ENCODE measurements at regions not wholly inside any gene's neighbourhood (a gene's known extent, or its start where the extent isn't known, plus 50 kb on each side); places are given as distances from the start of the nearest gene placed in this dataset.

DNA sequence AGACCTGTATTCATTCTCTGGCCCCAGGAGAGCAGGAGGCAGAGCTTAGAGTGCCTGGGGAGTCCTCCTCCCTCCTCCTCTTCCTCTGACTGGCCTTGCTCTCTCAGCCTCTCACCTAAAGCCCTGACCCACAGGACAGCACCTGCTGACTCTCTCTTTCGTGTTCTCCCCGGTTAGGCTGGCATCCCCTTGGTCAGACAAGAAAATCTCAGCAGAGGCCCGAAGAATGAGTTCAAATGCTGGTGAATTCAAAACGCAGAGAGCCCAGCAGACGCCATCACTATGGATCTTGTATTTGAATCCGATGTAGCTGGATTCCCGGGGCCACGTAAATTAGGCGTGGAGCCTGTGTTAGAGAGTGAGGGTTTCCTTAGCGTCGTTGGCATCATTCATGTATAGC, 255.3 kb downstream of the KLF6 start:
- Histone ChIP-seq H3K4me3 (ENCODE audit: low read length) (no peak overlapping the region), H4K5ac (ENCODE audit: low read length) (no peak overlapping the region), H2BK120ac (ENCODE audit: low read depth, low read length) (no peak overlapping the region), H3K36me3 (ENCODE audit: control insufficient read depth, insufficient read depth, low read length) (no peaks in the 10 kb centered on the region), H3K23ac (ENCODE audit: low read length) (no peak overlapping the region), H3K9ac (ENCODE audit: low read length) (no peak overlapping the region), H3K27me3 (ENCODE audit: insufficient read depth, low read length, poor library complexity) (no peaks in the 10 kb centered on the region), H2BK15ac (replicated peaks; ENCODE audit: low read depth) (no peak overlapping the region), H2BK5ac (ENCODE audit: low read length) (no peak overlapping the region), H3K18ac (ENCODE audit: low read length) (no peak overlapping the region), H3K27ac (ENCODE audit: low read depth, low read length) (no peak overlapping the region), H4K8ac (ENCODE audit: low read depth, low read length) (no peak overlapping the region), H3K79me1 (ENCODE audit: low read length) (no peaks in the 10 kb centered on the region), H3K4ac (ENCODE audit: low read depth, low read length) (no peak overlapping the region), H3K79me2 (ENCODE audit: control insufficient read depth, insufficient read depth, low read length) (no peaks in the 10 kb centered on the region), H2AK5ac (ENCODE audit: low read length) (no peak overlapping the region), H3K56ac (ENCODE audit: low read length) (no peak overlapping the region), H3K4me1 (ENCODE audit: control insufficient read depth, low read depth, low read length) (no peaks in the 10 kb centered on the region), H3K4me2 (ENCODE audit: low read length) (no peak overlapping the region)
- no CpG with 5 or more reads among the region's 11 CpGs for WGBS (ENCODE audit: extremely low coverage, insufficient coverage, low lambda C conversion rate)
- no peak for DNase-seq

DNA sequence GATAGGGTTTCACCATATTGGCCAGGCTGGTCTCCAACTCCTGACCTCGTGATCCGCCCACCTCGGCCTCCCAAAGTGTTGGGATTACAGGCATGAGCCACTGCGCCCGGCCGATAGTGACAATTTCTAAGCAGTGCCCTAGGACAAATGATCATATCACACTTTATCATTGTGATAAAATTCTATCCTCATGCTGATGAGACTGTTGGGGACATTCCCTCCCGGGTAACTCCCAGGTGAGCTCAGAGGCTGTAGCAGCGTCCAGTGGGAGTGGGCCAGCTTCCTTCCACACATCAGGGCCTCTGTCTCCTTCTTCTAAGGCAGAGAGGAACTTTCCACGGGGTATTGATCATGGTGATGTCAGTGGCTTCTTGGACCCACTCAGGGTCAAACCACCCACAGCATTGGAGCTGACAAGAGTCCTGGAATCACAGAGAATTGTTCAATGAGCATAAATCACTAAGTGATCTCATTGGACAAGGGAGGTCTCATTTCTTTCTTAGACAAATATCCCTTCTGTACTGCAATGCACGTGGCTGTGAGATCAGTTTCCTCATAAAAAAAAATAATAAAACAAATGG, 256.1 kb downstream of the KLF6 start:
- H3K27ac ChIP-seq (ENCODE audit: low read depth, low read length), result no peak overlapping the region
- no CpG with 5 or more reads among the region's 10 CpGs for WGBS (ENCODE audit: extremely low coverage, insufficient coverage, low lambda C conversion rate)
- H3K23ac ChIP-seq (ENCODE audit: low read length), result no peak overlapping the region
- no peak overlapping the region for H3K9ac ChIP-seq (ENCODE audit: low read length)
- H2BK120ac ChIP-seq (ENCODE audit: low read depth, low read length), result no peak overlapping the region
- no peaks in the 10 kb centered on the region for H3K36me3 ChIP-seq (ENCODE audit: control insufficient read depth, insufficient read depth, low read length)
- H3K79me1 ChIP-seq (ENCODE audit: low read length), result no peaks in the 10 kb centered on the region
- no peak overlapping the region for H3K4me2 ChIP-seq (ENCODE audit: low read length)
- H3K27me3 ChIP-seq (ENCODE audit: insufficient read depth, low read length, poor library complexity), result no peaks in the 10 kb centered on the region
- no peaks in the 10 kb centered on the region for H3K4me1 ChIP-seq (ENCODE audit: control insufficient read depth, low read depth, low read length)
- H3K4ac ChIP-seq (ENCODE audit: low read depth, low read length), result no peak overlapping the region
- no peak for DNase-seq
- no peak overlapping the region for H2BK5ac ChIP-seq (ENCODE audit: low read length)
- H3K56ac ChIP-seq (ENCODE audit: low read length), result no peak overlapping the region
- H2AK5ac ChIP-seq (ENCODE audit: low read length), result no peak overlapping the region
- H4K8ac ChIP-seq (ENCODE audit: low read depth, low read length), result no peak overlapping the region
- H3K4me3 ChIP-seq (ENCODE audit: low read length), result no peak overlapping the region
- H2BK15ac ChIP-seq (replicated peaks; ENCODE audit: low read depth), result no peak overlapping the region
- no peaks in the 10 kb centered on the region for H3K79me2 ChIP-seq (ENCODE audit: control insufficient read depth, insufficient read depth, low read length)
- H4K5ac ChIP-seq (ENCODE audit: low read length), result no peak overlapping the region
- H3K18ac ChIP-seq (ENCODE audit: low read length), result no peak overlapping the region

GRCh38 chr10:3528271-3528670, 256.7 kb downstream of the KLF6 start:
- no peak overlapping the region for H4K5ac ChIP-seq (ENCODE audit: low read length)
- no peak overlapping the region for H3K18ac ChIP-seq (ENCODE audit: low read length)
- no peak overlapping the region for H2BK15ac ChIP-seq (replicated peaks; ENCODE audit: low read depth)
- H3K9ac ChIP-seq (ENCODE audit: low read length), result no peak overlapping the region
- no peaks in the 10 kb centered on the region for H3K36me3 ChIP-seq (ENCODE audit: control insufficient read depth, insufficient read depth, low read length)
- H4K8ac ChIP-seq (ENCODE audit: low read depth, low read length), result no peak overlapping the region
- no peaks in the 10 kb centered on the region for H3K27me3 ChIP-seq (ENCODE audit: insufficient read depth, low read length, poor library complexity)
- WGBS (ENCODE audit: extremely low coverage, insufficient coverage, low lambda C conversion rate), result no CpG with 5 or more reads among the region's 3 CpGs
- DNase-seq, result no peak
- H2BK5ac ChIP-seq (ENCODE audit: low read length), result no peak overlapping the region
- H2AK5ac ChIP-seq (ENCODE audit: low read length), result no peak overlapping the region
- H3K56ac ChIP-seq (ENCODE audit: low read length), result no peak overlapping the region
- H3K27ac ChIP-seq (ENCODE audit: low read depth, low read length), result no peak overlapping the region
- H3K79me2 ChIP-seq (ENCODE audit: control insufficient read depth, insufficient read depth, low read length), result no peaks in the 10 kb centered on the region
- no peaks in the 10 kb centered on the region for H3K79me1 ChIP-seq (ENCODE audit: low read length)
- no peak overlapping the region for H2BK120ac ChIP-seq (ENCODE audit: low read depth, low read length)
- H3K23ac ChIP-seq (ENCODE audit: low read length), result no peak overlapping the region
- no peak overlapping the region for H3K4ac ChIP-seq (ENCODE audit: low read depth, low read length)
- H3K4me3 ChIP-seq (ENCODE audit: low read length), result no peak overlapping the region
- H3K4me2 ChIP-seq (ENCODE audit: low read length), result no peak overlapping the region
- no peaks in the 10 kb centered on the region for H3K4me1 ChIP-seq (ENCODE audit: control insufficient read depth, low read depth, low read length)

- Histone ChIP-seq H3K18ac (ENCODE audit: low read length) (no peak overlapping the region), H3K79me2 (ENCODE audit: control insufficient read depth, insufficient read depth, low read length) (no peaks in the 10 kb centered on the region), H3K79me1 (ENCODE audit: low read length) (no peaks in the 10 kb centered on the region), H3K27ac (ENCODE audit: low read depth, low read length) (no peak overlapping the region), H2BK15ac (replicated peaks; ENCODE audit: low read depth) (no peak overlapping the region), H3K56ac (ENCODE audit: low read length) (no peak overlapping the region), H3K4ac (ENCODE audit: low read depth, low read length) (no peak overlapping the region), H2AK5ac (ENCODE audit: low read length) (no peak overlapping the region), H4K5ac (ENCODE audit: low read length) (no peak overlapping the region), H3K4me1 (ENCODE audit: control insufficient read depth, low read depth, low read length) (no peaks in the 10 kb centered on the region), H3K27me3 (ENCODE audit: insufficient read depth, low read length, poor library complexity) (no peaks in the 10 kb centered on the region), H3K36me3 (ENCODE audit: control insufficient read depth, insufficient read depth, low read length) (no peaks in the 10 kb centered on the region), H3K4me3 (ENCODE audit: low read length) (no peak overlapping the region), H2BK120ac (ENCODE audit: low read depth, low read length) (no peak overlapping the region), H4K8ac (ENCODE audit: low read depth, low read length) (no peak overlapping the region), H3K9ac (ENCODE audit: low read length) (no peak overlapping the region), H3K4me2 (ENCODE audit: low read length) (no peak overlapping the region), H3K23ac (ENCODE audit: low read length) (no peak overlapping the region), H2BK5ac (ENCODE audit: low read length) (no peak overlapping the region)
- WGBS (ENCODE audit: extremely low coverage, insufficient coverage, low lambda C conversion rate), result no CpG with 5 or more reads among the region's 5 CpGs
- no peak for DNase-seq
These were observed 257.1 kb downstream of the KLF6 start for GRCh38 chr10:3527869-3528268.

DNA sequence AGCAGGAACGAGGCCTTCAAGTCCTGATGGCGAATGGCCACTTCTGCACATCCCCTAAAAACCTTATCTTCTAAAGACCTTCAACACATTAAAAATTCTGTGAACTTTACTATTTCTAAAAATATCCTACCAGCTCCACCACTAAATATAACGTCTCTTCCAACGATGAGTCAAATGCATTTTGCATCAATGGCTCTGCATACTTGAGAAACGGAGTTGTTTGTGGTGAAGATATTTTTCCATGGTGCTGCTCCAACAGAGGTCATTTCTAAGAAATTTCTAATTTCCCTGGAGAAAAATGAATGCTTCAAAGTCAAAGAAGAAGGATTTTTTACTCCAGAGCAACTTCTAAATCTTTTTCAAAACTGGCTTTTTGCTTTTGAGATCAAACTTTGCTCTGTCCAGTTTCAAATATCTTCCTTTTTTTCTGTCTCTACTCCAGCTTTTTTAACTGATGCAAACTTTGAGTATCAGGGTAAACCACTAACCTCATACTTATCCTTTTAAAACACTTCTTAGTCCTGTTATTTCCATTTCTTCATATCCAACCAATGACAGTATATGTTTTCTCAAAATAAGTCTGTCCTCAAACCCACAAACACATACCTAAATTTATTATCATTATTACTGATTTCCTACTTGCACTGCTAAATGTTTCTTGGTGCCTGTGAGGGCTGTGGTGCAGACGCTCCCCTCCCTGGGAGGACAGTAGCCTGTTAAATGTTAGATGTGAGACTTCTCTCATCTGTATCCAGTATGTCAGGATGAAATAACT, 258.1 kb downstream of the KLF6 start:
- Histone ChIP-seq H3K18ac (ENCODE audit: low read length) (no peak overlapping the region), H3K4me2 (ENCODE audit: low read length) (no peak overlapping the region), H3K4me1 (ENCODE audit: control insufficient read depth, low read depth, low read length) (no peaks in the 10 kb centered on the region), H3K4me3 (ENCODE audit: low read length) (no peak overlapping the region), H3K36me3 (ENCODE audit: control insufficient read depth, insufficient read depth, low read length) (no peaks in the 10 kb centered on the region), H3K56ac (ENCODE audit: low read length) (no peak overlapping the region), H4K8ac (ENCODE audit: low read depth, low read length) (no peak overlapping the region), H2BK15ac (replicated peaks; ENCODE audit: low read depth) (no peak overlapping the region), H2BK5ac (ENCODE audit: low read length) (no peak overlapping the region), H3K23ac (ENCODE audit: low read length) (no peak overlapping the region), H3K27ac (ENCODE audit: low read depth, low read length) (no peak overlapping the region), H2AK5ac (ENCODE audit: low read length) (no peak overlapping the region), H2BK120ac (ENCODE audit: low read depth, low read length) (no peak overlapping the region), H3K4ac (ENCODE audit: low read depth, low read length) (no peak overlapping the region), H3K27me3 (ENCODE audit: insufficient read depth, low read length, poor library complexity) (no peaks in the 10 kb centered on the region), H3K9ac (ENCODE audit: low read length) (no peak overlapping the region), H3K79me1 (ENCODE audit: low read length) (no peaks in the 10 kb centered on the region), H3K79me2 (ENCODE audit: control insufficient read depth, insufficient read depth, low read length) (no peaks in the 10 kb centered on the region), H4K5ac (ENCODE audit: low read length) (no peak overlapping the region)
- no CpG with 5 or more reads among the region's 6 CpGs for WGBS (ENCODE audit: extremely low coverage, insufficient coverage, low lambda C conversion rate)
- no peak for DNase-seq

Measured in mesendoderm (in vitro differentiated cells).